HG02885 (cell line): ENCODE measurements at regions not wholly inside any gene's neighbourhood (a gene's known extent, or its start where the extent isn't known, plus 50 kb on each side); places are given as distances from the start of the nearest gene placed in this dataset.

Experiments
- ATAC-seq: cut with Tn5 transposase; IDR thresholded peaks from one replicate; pipeline ENCODE4 v1.9.1; 2021; ENCODE audit warnings: mild to moderate bottlenecking; ENCODE audit not compliant: unreplicated experiment, poor library complexity

GRCh38 chr1:63033211-63033610, 249.3 kb downstream of the ATG4C start:
- ATAC-seq: no peak

- ATAC-seq: no peak
Observed at GRCh38 chr1:63034256-63034655, 250.3 kb downstream of the ATG4C start.

GRCh38 chr1:63038586-63038985, 254.7 kb downstream of the ATG4C start:
- ATAC-seq: no peak

GRCh38 chr1:63041660-63042059, 257.7 kb downstream of the ATG4C start:
- ATAC-seq: no peak

GRCh38 chr1:63042278-63042677, 258.3 kb downstream of the ATG4C start:
- no peak for ATAC-seq

- ATAC-seq: no peak
Observed at GRCh38 chr1:63046539-63046938, 262.6 kb downstream of the ATG4C start.

GRCh38 chr1:63049135-63049534, 265.2 kb downstream of the ATG4C start:
- no peak for ATAC-seq

- ATAC-seq: no peak
Observed at GRCh38 chr1:63051356-63051755, 267.4 kb downstream of the ATG4C start.

GRCh38 chr1:63051886-63052285, 268.0 kb downstream of the ATG4C start:
- no peak for ATAC-seq

GRCh38 chr1:63054184-63054583, 268.2 kb upstream of the FOXD3 start:
- no peak for ATAC-seq

- no peak for ATAC-seq
Observed at GRCh38 chr1:63063367-63063766, 259.0 kb upstream of the FOXD3 start.

GRCh38 chr1:63064135-63064534, 258.2 kb upstream of the FOXD3 start:
- ATAC-seq: no peak

GRCh38 chr1:63068626-63069025, 253.7 kb upstream of the FOXD3 start:
- no peak for ATAC-seq

- no peak for ATAC-seq
Observed at GRCh38 chr1:63069214-63069613, 253.2 kb upstream of the FOXD3 start.

GRCh38 chr1:63073309-63074306, 248.8 kb upstream of the FOXD3 start:
- ATAC-seq: no peak

- ATAC-seq: no peak
Observed at GRCh38 chr1:63074321-63074720, 248.0 kb upstream of the FOXD3 start.

- no peak for ATAC-seq
Observed at GRCh38 chr1:63082766-63083165, 239.6 kb upstream of the FOXD3 start.

GRCh38 chr1:63087966-63088365, 234.4 kb upstream of the FOXD3 start:
- no peak for ATAC-seq

GRCh38 chr1:63099188-63099587, 223.2 kb upstream of the FOXD3 start:
- ATAC-seq: no peak

- ATAC-seq: no peak
Observed at GRCh38 chr1:63101336-63101735, 221.0 kb upstream of the FOXD3 start.

GRCh38 chr1:63103682-63104081, 218.7 kb upstream of the FOXD3 start:
- ATAC-seq: no peak

GRCh38 chr1:63107066-63107465, 215.3 kb upstream of the FOXD3 start:
- ATAC-seq: no peak
